Prostate gland (tissue), 2 donors: ENCODE measurements at regions not wholly inside any gene's neighbourhood (a gene's known extent, or its start where the extent isn't known, plus 50 kb on each side); places are given as distances from the start of the nearest gene placed in this dataset.

ENCODE experiments used
- DNase-seq: peaks from one replicate; pipeline ENCODE4 v3.0.0-alpha.2; 2019; ENCODE audit warnings: low spot score
- H3K27ac ChIP-seq, 2 donors: fragments of 200-600 bp; sonication (generic); 2 replicates each; pipeline ENCODE4 v1.5.1; 2017 to 2019
- H3K27me3 ChIP-seq: fragments of 200-600 bp; sonication (generic); replicated peaks from 2 replicates; pipeline ENCODE4 v1.5.1; 2019; ENCODE audit not compliant: insufficient read depth
- H3K36me3 ChIP-seq, 2 donors: fragments of 200-600 bp; sonication (generic); 1 replicate in 1 of 2; 2 replicates in 1 of 2; pipeline versions ENCODE4 v1.5.1 to v1.8.1; 2017 to 2019
- H3K4me1 ChIP-seq: fragments of 200-600 bp; sonication (generic); replicated peaks from 2 replicates; pipeline ENCODE4 v1.5.1; 2019
- H3K4me3 ChIP-seq, 2 donors: fragments of 200-600 bp; sonication (generic); 2 replicates each; pipeline ENCODE4 v1.5.1; 2017 to 2019
- H3K9me3 ChIP-seq: fragments of 200-600 bp; sonication (generic); 2 replicates; pipeline ENCODE4 v1.5.1; 2017
- CTCF ChIP-seq, 4 experiments: fragments of 200-600 bp in 2 of 4; fragments of 450-650 bp in 2 of 4; sonication (generic) in 2 of 4; IDR thresholded peaks; 1 replicate in 3 of 4; 2 replicates in 1 of 4; pipeline ENCODE4 v1.5.1; 2016 to 2019; ENCODE audit warnings: antibody characterized with exemption in 4 of 4, mild to moderate bottlenecking in 2 of 4, moderate library complexity in 2 of 4
- POLR2A ChIP-seq: fragments of 450-650 bp; IDR thresholded peaks from one replicate; pipeline ENCODE4 v1.6.1; 2016; ENCODE audit warnings: antibody characterized with exemption, mild to moderate bottlenecking
- POLR2AphosphoS5 ChIP-seq: sonication (generic); formaldehyde crosslinking; IDR thresholded peaks from one replicate; pipeline ENCODE4 v1.6.1; 2017; ENCODE audit warnings: antibody characterized with exemption
- WGBS: methylation state at CpG from one replicate; pipeline ENCODE4 v1.1.5; 2018; 5-methylcytosine and 5-hydroxymethylcytosine counted together
- intact Hi-C: fragments of 100-400 bp; cut with DNase I; formaldehyde crosslinking; loops from one replicate; pipeline ENCODE4 v1.14.2; 2022

GRCh38 chr16:75909746-75910145 lies 183.5 kb upstream of the CPHXL start:
- intact Hi-C loops: no loop called here
- H3K9me3 ChIP-seq: no peaks in the 10 kb centered on the region
- no peaks in the 10 kb centered on the region for H3K4me1 ChIP-seq
- no peaks in the 10 kb centered on the region for H3K36me3 ChIP-seq
- TF ChIP-seq CTCF (IDR thresholded peaks at IDR 0.05) (no peak), POLR2A (no peak), POLR2AphosphoS5 (no peak)
- 75% methylated on average over 2 of the region's 2 CpGs for WGBS
- no peak overlapping the region for H3K27ac ChIP-seq
- no peaks in the 10 kb centered on the region for H3K27me3 ChIP-seq
- no peak overlapping the region for H3K4me3 ChIP-seq
- DNase-seq: no peak

- no peak for DNase-seq
- H3K27me3 ChIP-seq: no peaks in the 10 kb centered on the region
- no peak overlapping the region for H3K27ac ChIP-seq
- intact Hi-C loops: no loop called here
- WGBS: 81% methylated on average over 3 of the region's 3 CpGs
- H3K4me1 ChIP-seq: no peaks in the 10 kb centered on the region
- no peak overlapping the region for H3K4me3 ChIP-seq
- no peaks in the 10 kb centered on the region for H3K9me3 ChIP-seq
- H3K36me3 ChIP-seq: no peaks in the 10 kb centered on the region
- TF ChIP-seq CTCF (IDR thresholded peaks at IDR 0.05): no peak
- no peak for TF ChIP-seq POLR2A
- no peak for TF ChIP-seq POLR2AphosphoS5
Observed at GRCh38 chr16:75911896-75912295, 185.6 kb upstream of the CPHXL start.

- TF ChIP-seq POLR2A: no peak
- TF ChIP-seq CTCF (IDR thresholded peaks at IDR 0.05): no peak
- no peak for TF ChIP-seq POLR2AphosphoS5
- DNase-seq: no peak
- Histone ChIP-seq H3K27me3 (no peaks in the 10 kb centered on the region), H3K9me3 (no peaks in the 10 kb centered on the region), H3K4me3 (no peak overlapping the region), H3K36me3 (no peaks in the 10 kb centered on the region), H3K4me1 (no peaks in the 10 kb centered on the region), H3K27ac (no peak overlapping the region)
- intact Hi-C loops: no loop called here
- WGBS: 21% methylated on average over 1 of the region's 1 CpG
Observed at GRCh38 chr16:75913958-75914357, 187.7 kb upstream of the CPHXL start.

- 97% methylated on average over 6 of the region's 6 CpGs for WGBS
- H3K4me3 ChIP-seq: no peak overlapping the region
Observed at GRCh38 chr16:75916451-75916850, 190.2 kb upstream of the CPHXL start.

More at GRCh38 chr16:75916451-75916850, 190.2 kb upstream of the CPHXL start:
- TF ChIP-seq POLR2AphosphoS5: no peak
- TF ChIP-seq CTCF (IDR thresholded peaks at IDR 0.05): no peak
- no peak for TF ChIP-seq POLR2A
- intact Hi-C loops: no loop called here
- H3K27me3 ChIP-seq: no peaks in the 10 kb centered on the region
- H3K36me3 ChIP-seq: no peaks in the 10 kb centered on the region
- H3K4me1 ChIP-seq: no peaks in the 10 kb centered on the region
- no peaks in the 10 kb centered on the region for H3K9me3 ChIP-seq
- DNase-seq: no peak
- H3K27ac ChIP-seq: no peak overlapping the region
